HG03439 (cell line): ENCODE measurements at regions not wholly inside any gene's neighbourhood (a gene's known extent, or its start where the extent isn't known, plus 50 kb on each side); places are given as distances from the start of the nearest gene placed in this dataset.
"Not testable (repeated sequence)": the region's sequence is repeated elsewhere in the genome, so short reads cannot be mapped to it uniquely, and the experiment has no call there.

ENCODE experiments used
- ATAC-seq: cut with Tn5 transposase; IDR thresholded peaks from one replicate; pipeline ENCODE4 v1.9.1; 2021; ENCODE audit warnings: mild to moderate bottlenecking, moderate library complexity; ENCODE audit not compliant: unreplicated experiment

DNA sequence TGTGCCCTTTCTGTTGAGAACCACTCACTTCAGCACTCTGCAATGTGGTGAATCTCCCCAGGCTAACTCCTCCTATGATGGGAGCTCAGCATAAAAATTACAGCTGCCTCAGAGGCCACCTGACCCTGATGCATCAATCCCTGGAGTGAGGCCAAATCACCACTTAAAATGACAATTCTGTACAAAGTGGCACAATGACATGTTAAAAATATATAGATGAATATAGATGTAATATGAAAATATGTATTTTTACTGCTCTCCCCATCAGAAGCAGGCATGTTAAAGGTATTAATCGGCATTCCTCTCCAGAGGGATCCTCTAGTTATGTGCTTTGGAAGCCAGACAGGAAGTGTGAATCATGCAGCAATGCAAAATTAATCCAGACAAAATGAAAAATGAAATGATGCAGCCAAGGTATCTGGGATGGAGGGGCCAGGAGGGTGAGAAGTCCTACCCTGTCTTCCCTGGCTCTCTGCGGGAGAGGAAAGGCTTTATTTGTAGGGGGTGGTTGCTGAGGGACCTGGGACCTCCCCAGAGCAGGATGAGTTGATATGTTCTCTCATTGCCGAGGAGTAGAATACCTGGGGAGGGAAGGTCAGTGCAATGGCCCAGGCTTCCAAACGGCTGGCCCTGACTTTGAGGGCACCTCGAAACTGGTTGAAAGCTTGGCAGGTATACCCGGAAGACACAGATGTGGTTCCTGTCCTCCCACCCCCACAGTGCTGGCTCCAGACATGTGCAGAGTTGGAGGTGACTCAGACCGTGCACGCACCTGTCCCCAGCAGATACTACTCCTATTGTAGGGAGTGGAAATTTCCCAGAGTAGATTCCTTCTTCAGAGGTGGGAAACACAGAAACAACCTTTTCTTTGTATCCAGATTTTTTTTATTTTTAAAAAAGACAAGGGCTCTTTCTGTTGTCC is 347.9 kb upstream of the NCAM1 start:
- ATAC-seq = no peak

GRCh38 chr11:112614605-112615004 is 346.6 kb upstream of the NCAM1 start:
- ATAC-seq = no peak

DNA sequence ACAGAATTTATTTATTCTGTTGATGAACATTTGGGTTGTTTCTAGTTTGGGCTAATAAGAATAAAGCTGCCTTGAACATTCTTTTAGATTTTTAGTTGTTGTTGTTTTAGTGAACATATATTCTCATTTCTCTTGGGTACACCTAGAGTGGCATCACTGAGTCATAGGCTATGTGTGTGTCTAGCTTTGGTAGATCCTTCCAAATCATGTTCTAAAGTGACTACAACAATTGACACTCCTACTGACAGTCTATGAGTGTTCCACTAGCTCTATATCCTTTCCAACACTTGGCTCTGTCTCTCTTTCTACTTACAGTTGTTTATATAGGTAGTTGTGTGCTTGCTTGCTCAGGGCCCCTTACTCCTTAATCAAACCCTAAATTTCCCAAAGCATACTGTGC is 346.0 kb upstream of the NCAM1 start:
- ATAC-seq = no peak

- ATAC-seq = no peak
Measured at GRCh38 chr11:112615891-112616290, 345.3 kb upstream of the NCAM1 start.

DNA sequence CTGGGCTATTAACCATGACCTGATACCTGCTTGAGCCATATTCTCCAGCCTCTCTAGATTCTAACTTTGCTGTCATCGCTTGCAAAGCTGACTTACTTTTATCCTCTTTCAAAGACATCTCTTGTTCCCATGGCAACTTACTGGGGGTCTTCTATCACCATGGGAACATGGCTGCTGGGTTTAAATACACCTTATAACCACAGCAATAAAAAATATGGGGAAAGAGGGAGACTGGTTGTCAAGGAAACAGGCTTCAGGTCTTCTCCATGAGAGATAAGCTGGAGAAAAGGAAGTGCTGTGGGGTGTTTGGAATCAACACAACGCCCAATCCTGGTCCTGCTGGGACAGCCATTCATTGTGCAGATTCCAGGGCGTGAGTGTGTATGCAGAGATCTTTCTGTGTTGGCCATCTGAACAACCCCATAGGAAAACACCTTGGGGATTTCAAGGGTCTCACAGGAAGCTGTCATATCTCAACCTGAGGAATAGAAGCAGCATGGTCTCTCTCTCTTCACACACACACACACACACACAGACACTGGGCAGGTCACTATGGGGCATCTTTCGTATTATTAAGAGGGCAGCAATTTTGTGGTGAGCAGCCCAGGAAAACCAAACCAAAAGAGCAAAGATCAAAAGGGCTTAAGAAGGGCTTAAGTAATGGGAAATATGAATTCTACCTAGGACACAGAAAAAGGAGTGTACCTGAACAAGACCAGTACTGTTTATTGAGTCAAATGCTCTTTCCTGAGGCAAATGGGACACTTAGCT is 344.7 kb upstream of the NCAM1 start:
- no peak for ATAC-seq

DNA sequence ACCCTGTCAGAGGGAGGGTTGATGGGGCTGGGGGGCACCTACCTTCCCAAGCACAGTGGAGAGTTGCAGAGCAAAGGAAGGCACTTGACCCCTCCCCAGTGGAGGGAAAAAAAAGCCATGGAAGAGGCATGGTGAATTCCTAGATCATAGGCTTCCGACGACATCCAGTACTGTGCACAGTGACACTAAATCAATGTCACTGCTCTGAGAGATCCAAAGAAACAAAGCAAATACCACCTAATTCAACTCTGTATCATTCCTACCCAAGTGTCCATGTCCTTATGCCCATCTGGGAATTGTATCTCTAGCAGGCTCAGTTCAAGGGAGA is 344.2 kb upstream of the NCAM1 start:
- ATAC-seq = no peak

DNA sequence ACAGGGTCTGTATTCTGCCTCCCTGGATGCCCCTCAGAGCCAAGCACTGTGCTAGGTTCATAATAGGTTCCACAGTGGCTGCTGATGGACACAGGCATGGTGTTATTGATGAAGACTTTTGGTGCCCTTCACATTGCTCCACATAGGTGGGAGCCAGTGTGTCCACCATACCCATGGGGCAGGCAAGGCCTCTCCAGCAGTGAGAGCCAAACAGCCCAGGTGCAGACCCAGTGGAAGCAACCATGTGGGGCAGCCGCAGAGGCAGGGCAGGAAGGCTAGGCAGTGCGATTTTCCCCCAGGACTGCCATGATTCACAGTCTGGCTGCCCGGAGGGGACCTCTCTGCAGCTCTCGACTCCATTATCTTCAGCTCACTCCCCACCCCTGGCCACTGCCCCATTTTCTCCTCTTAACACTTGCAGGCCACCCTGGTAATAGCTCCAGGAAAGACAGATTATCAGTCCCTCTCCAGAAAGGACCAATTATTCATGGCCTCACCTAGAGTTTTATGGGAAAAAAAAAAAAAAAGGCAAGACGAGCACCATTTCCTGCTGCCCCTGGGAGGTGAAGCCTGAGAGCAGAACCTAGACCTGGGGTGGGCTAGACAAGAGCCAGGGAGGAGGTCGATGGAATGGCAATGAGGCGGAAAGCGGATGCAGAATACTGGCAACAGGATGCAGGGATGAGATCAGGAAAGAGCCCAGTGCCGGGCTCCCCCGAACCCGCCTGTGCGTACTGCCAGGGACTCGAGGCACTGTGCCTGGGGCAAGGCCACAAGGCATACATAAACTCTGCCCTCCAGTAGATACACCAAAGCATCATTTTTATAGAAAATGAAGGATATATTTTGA is 343.0 kb upstream of the NCAM1 start:
- no peak for ATAC-seq

DNA sequence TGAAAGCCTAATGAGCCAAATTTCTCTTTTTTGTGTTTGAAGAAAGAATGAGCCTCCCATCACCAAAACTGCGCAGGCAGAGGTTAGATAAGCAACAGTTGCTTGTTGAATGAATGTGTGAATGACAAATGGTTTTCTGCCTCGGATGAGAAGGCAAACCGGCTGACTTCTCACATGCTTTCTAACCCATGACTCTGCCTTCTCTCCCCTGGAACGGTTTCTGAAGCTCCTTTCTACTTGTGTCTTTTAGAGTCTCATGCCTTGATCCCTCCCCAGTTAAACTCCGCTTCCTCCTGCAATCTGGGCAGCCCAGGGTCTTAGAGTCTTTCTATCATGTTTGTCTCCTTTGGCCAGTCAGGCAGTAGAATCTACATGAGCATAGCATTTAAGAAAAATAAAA is 342.1 kb upstream of the NCAM1 start:
- ATAC-seq = no peak

DNA sequence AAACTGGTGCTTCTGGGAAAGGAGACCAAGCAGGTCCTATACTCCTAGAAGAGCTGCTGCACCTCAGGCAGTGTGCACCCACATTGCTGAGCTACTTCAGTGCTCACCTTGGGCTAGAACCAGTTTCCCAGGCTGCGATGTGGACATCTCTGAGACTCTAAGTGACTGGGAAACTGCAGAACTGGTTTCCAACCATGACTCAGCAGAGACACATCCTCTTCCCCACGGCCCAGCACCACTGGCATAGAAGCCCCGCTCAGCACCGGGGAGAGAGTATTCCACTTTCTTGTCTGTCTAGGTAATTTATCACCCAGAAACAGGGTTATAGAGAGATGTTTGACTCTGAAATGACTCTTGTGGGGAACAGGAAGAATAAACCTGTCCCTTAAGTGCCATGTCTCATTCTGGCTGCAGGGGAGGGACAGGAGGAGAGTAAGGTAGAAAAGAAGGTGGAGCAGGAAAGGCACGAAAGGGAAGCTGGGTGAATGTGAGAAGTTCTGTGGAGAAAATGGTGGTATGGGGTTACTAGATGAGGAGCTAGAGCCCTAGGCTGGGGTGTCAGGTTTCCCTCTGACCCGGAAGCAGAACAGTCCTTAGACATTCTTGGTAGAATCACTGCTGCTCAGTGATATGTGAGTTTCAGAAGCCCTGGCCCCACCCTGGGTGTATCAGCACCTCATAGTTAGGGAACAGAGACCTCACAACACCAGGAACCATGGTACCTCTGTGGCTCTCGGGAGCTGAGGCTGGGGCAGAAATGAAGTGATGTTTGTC is 340.4 kb upstream of the NCAM1 start:
- ATAC-seq = no peak

DNA sequence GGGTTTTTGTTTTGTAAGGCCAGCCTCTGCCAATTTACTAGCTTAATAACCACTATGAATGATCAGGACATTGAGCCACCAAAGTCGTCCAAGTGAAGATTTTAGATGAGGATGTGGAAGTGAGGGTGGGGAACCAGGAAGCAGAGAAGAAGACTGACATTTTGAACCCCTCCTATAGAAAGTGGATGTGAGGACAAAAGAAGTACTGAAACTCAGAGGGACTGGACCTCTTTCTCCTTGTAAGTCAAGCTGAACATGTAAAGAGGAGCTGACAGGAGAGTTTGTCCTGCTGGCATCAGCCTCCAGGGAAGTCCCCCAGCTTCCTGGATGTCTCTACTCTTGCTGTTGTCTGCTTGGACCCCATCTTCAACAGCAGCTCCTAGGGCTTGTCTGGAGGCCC is 338.2 kb upstream of the NCAM1 start:
- no peak for ATAC-seq

GRCh38 chr11:112624431-112624830 is 336.8 kb upstream of the NCAM1 start:
- ATAC-seq = no peak

- ATAC-seq = not testable (repeated sequence)
Measured at GRCh38 chr11:112624971-112625370, 336.2 kb upstream of the NCAM1 start.

DNA sequence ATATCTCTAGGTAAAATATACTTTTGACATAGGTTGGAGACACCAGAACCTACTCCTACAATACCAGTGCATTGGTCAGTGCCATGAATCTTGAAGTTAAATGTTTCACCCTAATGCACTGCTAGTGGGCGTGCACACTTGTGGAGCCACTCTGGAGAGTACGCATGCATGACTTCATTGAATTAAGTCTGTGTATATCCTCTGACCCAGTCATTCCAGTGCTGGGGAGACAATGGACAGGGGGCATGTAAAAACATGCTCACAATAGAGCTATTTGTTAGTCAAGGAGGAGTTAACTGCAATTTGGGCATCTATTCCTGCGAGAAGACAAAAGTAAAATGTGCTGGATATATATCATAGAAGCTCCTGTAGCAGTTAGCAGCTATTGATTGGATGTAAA is 335.4 kb upstream of the NCAM1 start:
- ATAC-seq = no peak

DNA sequence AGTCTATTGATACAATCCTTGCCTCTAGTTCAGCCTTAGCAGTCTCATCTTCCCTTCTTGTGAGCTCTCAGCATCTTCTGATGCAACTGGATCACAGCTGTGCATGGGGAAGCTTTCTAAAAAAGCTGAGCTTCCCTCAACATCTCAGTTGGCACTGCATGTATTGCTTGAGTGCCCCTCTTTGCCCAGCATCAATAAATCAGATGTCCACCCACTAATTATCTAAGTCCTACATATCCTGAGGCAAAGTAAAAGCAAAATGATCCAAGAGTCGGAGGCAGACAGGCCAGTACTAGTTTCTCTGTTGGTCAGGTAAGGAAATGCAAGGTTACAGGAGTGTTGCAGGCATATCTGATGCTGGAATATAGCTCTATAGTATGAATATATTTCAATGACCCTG is 334.5 kb upstream of the NCAM1 start:
- ATAC-seq = no peak

DNA sequence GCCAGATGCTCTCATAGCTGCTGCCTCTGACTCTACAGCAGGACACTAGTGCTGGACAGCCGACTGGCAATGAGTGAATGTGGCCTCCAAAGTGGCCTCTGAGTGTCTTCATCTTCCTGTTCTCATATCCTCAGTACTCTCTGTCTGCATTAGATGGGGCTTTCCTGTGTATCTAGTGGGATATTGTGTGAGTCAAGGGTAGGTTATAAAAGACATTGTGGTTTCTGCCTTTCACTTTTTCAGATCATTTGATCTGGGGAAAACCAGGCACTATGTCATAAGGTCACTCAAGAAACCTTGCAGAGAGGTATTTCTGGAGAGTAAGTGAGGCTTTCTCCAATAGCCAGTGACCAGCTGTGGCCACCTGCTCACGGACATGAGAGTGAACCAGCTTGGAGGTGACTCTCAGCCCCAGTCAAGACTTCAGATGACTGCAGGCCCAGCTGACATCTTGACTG is 333.6 kb upstream of the NCAM1 start:
- ATAC-seq = no peak

GRCh38 chr11:112628676-112629075 is 332.5 kb upstream of the NCAM1 start:
- ATAC-seq = no peak

- no peak for ATAC-seq
Measured at GRCh38 chr11:112630496-112630895, 330.7 kb upstream of the NCAM1 start.

GRCh38 chr11:112631333-112631732 is 329.9 kb upstream of the NCAM1 start:
- no peak for ATAC-seq

DNA sequence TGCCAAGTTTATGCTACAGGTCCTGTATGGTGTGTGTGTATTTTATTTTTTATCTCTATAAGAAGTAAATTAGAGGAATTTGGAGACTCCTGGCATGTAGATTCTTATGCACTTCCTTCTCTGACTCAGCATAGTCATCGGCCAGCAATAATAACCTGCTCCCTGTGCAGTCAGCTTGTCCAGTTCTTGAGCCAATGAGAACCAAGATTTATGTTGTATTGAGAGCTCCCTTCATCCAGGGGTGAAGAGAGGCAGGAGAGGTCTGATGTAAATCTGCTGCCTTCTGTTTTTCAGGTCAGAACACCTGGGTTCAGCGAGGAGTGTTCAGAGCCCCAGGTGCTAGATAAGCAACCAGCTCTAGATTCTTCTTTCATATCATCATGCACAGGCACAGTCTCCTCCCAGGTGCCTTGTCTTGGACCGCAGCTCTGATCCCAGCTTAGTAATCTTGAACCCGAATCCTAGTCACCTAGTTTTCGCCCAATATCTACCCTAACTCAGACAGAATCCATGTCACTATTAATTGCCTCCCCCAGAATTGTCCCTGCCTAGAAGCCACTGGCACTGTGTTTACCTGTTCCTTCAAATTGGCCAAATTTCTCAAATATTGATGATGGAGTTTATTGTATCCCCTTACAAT is 328.2 kb upstream of the NCAM1 start:
- no peak for ATAC-seq

GRCh38 chr11:112634551-112634950 is 326.7 kb upstream of the NCAM1 start:
- no peak for ATAC-seq
